Ovary (tissue), 7 donors: ENCODE measurements at regions not wholly inside any gene's neighbourhood (a gene's known extent, or its start where the extent isn't known, plus 50 kb on each side); places are given as distances from the start of the nearest gene placed in this dataset.
A peak's percentile ranks its signal among the peaks of the same experiment; 100 is the strongest.
"Not testable (repeated sequence)": the region's sequence is repeated elsewhere in the genome, so short reads cannot be mapped to it uniquely, and the experiment has no call there.

Source experiments
- DNase-seq, 5 donors: peaks; one replicate each; pipeline ENCODE4 v3.0.0-alpha.2; 2019 to 2020
- H3K27ac ChIP-seq, 2 donors: fragments of 200-600 bp; one replicate each; pipeline versions ENCODE4 v1.5.1 to v1.8.0; 2019 to 2022
- H3K27me3 ChIP-seq: fragments of 200-600 bp; one replicate; pipeline ENCODE4 v1.8.0; 2022
- H3K36me3 ChIP-seq: fragments of 200-600 bp; sonication (generic); one replicate; pipeline ENCODE4 v1.5.1; 2019
- H3K4me1 ChIP-seq: one replicate; pipeline ENCODE4 v1.8.1; 2013; ENCODE audit warnings: mild to moderate bottlenecking, moderate library complexity; ENCODE audit not compliant: insufficient read depth
- H3K4me3 ChIP-seq: fragments of 200-600 bp; sonication (generic); one replicate; pipeline ENCODE4 v1.5.1; 2017
- H3K9me3 ChIP-seq, 2 donors: fragments of 200-600 bp in 1 of 2; sonication (generic) in 1 of 2; one replicate each; pipeline versions ENCODE4 v1.5.1 to v1.8.1; 2013 to 2019; ENCODE audit warnings: mild to moderate bottlenecking in 1 of 2, moderate library complexity in 1 of 2
- EP300 ChIP-seq: sonication (generic); formaldehyde crosslinking; IDR thresholded peaks from one replicate; pipeline ENCODE4 v1.6.1; 2017; ENCODE audit warnings: antibody characterized with exemption
- POLR2A ChIP-seq: fragments of 450-650 bp; IDR thresholded peaks from one replicate; pipeline ENCODE4 v1.6.1; 2017; ENCODE audit warnings: antibody characterized with exemption, mild to moderate bottlenecking, moderate library complexity
- WGBS, 3 donors: extraction: QIAGEN DNeasy Blood & Tissue Kit in 1 of 3; methylation state at CpG; one replicate each; pipeline versions ENCODE4 v1.1.5 to v1.1.7; 2013 to 2017; 5-methylcytosine and 5-hydroxymethylcytosine counted together
- intact Hi-C, 4 donors: fragments of 100-400 bp; cut with DNase I; formaldehyde crosslinking; loops; one replicate each; pipeline versions ENCODE4 v1.11.0 to v1.15.1; 2022 to 2023
- TF ChIP-seq, protein P1 (sequence below), 3 donors: fragments of 450-650 bp in 2 of 3; fragments of 200-600 bp in 1 of 3; IDR thresholded peaks; one replicate each; pipeline versions ENCODE4 v1.5.1 to v1.8.0; 2016 to 2022; ENCODE audit warnings: antibody characterized with exemption in 3 of 3, mild to moderate bottlenecking in 1 of 3
- donor health status: DM: no; HTN: no; CAD: no; lungs with moderate emphysema.
- donor health status: DM: no; HTN: no; CAD: no.
- donor health status: Bipolar disorder and iron deficiency.
- donor health status: DM: no; HTN: no; CAD: no.
- donor health status: DM: yes; HTN: yes; CAD: no.

DNA sequence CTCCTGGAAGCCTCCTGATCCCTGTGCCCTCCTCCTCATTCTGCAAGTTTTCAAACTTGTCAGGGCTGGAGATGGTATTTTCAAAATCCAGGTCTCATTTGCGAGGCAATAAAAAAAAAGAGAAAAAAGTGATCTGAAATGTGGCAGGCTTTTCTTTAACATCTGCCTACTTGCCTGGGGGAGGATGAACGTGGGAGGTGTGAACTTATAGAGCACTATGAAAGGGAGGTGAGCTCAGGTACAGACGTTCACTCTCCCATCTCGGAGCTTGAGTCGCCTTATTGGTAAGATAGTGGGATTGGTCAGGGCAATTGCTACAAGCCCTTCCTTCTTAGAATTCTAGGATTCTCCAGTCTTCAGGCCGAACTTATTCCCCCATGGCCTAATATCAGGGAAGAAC, 104.8 kb upstream of the CADM1 start:
- WGBS, 3 donors = 91 to 94% (median 93%) methylated on average over 6 of the region's 6 CpGs
- Histone ChIP-seq H3K9me3 (no peaks in the 10 kb centered on the region), H3K27me3 (no peaks in the 10 kb centered on the region), H3K4me1 (peaks cover 8% of the 10 kb centered on the region), H3K36me3 (no peaks in the 10 kb centered on the region), H3K4me3 (no peak overlapping the region), H3K27ac (no peak overlapping the region)
- intact Hi-C loops = no loop called here
- no peak for DNase-seq
- TF ChIP-seq EP300 (no peak), POLR2A (no peak)
- TF ChIP-seq, protein P1, sequence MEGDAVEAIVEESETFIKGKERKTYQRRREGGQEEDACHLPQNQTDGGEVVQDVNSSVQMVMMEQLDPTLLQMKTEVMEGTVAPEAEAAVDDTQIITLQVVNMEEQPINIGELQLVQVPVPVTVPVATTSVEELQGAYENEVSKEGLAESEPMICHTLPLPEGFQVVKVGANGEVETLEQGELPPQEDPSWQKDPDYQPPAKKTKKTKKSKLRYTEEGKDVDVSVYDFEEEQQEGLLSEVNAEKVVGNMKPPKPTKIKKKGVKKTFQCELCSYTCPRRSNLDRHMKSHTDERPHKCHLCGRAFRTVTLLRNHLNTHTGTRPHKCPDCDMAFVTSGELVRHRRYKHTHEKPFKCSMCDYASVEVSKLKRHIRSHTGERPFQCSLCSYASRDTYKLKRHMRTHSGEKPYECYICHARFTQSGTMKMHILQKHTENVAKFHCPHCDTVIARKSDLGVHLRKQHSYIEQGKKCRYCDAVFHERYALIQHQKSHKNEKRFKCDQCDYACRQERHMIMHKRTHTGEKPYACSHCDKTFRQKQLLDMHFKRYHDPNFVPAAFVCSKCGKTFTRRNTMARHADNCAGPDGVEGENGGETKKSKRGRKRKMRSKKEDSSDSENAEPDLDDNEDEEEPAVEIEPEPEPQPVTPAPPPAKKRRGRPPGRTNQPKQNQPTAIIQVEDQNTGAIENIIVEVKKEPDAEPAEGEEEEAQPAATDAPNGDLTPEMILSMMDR (IDR thresholded peaks at IDR 0.05) = no peak

DNA sequence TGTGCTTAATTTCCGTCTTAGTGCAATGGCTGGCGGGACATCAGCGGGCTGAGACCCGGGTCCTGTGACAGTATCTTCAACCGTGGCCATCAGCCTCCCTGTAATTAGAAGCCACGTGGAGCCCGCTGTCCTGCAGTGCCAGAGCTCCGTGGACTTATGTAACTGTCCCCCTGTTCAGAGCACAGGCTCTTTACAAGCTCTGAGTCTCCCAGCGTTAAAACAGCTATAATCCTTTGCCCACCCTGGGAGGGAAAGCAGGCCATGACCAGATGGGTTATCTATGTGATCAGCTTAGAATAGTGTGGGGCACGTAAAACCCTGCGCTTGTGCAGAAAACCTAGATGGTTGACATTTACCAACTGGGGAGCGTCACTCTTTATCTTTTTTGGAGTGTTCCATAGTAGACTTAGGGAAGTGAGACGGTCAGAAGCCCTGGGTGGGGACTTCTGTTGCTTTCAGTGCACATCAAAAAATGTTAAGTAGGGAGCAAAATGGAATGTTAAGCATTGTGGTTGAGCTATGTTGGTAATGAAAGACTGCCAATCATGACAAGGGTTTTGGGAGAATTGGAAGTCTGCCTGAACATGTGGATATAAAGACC, 103.5 kb upstream of the CADM1 start:
- 28 to 41% (median 38%) methylated on average over 13 of the region's 13 CpGs for WGBS, 3 donors
- no peak for TF ChIP-seq POLR2A
- TF ChIP-seq, protein P1 (IDR thresholded peaks at IDR 0.05) = no peak
- TF ChIP-seq EP300 = no peak
- intact Hi-C loops = no loop called here
- Histone ChIP-seq H3K9me3 (no peaks in the 10 kb centered on the region), H3K4me3 (no peak overlapping the region), H3K27ac (no peak overlapping the region), H3K27me3 (no peaks in the 10 kb centered on the region), H3K4me1 (peaks cover 8% of the 10 kb centered on the region), H3K36me3 (no peaks in the 10 kb centered on the region)
- DNase-seq = no peak

DNA sequence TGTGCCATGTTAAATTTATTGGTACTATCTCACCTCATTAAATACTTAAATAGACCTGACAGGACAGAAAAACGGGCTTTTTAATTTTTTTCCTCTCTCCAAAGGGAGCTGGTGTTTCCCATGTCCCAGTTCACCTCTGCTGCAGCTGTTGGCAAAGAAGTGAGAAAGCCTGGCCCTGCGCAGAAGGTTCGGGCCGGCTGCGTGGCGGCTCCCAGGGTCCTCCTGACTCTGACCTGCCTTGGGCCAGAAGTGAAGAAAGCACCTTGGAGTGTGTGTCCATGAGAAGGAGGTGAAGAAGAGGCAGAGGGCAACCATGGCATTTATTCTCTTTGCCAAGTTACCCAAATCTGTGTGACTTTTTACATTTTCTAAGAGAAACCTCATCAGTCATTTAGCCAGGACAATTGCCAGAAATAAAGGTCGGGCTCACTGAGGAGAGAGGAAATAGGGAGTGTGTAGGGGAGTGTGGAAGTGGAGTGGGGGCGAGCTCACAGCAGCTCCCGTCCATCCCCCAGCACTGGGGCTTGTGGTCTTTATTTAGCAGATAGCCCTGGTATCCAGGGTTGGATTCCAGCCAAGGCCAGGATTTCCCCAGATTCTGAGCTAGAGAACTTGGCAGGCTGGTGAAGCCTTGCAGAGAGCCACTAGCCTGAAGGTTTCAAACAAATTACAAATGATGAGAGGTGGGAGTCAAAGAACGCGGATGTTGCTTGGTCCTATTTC, 102.4 kb upstream of the CADM1 start:
- intact Hi-C loops = no loop called here
- TF ChIP-seq POLR2A = no peak
- TF ChIP-seq, protein P1 (IDR thresholded peaks at IDR 0.05) = no peak
- TF ChIP-seq EP300 = no peak
- peak; percentile 24 to 53 (median 52) for DNase-seq
- WGBS, 3 donors = 5 to 8% (median 6%) methylated on average over 11 of the region's 11 CpGs
- Histone ChIP-seq H3K9me3 (no peaks in the 10 kb centered on the region), H3K27ac (no peak overlapping the region), H3K4me3 (no peak overlapping the region), H3K27me3 (no peaks in the 10 kb centered on the region), H3K4me1 (peaks cover 8% of the 10 kb centered on the region), H3K36me3 (no peaks in the 10 kb centered on the region)

DNA sequence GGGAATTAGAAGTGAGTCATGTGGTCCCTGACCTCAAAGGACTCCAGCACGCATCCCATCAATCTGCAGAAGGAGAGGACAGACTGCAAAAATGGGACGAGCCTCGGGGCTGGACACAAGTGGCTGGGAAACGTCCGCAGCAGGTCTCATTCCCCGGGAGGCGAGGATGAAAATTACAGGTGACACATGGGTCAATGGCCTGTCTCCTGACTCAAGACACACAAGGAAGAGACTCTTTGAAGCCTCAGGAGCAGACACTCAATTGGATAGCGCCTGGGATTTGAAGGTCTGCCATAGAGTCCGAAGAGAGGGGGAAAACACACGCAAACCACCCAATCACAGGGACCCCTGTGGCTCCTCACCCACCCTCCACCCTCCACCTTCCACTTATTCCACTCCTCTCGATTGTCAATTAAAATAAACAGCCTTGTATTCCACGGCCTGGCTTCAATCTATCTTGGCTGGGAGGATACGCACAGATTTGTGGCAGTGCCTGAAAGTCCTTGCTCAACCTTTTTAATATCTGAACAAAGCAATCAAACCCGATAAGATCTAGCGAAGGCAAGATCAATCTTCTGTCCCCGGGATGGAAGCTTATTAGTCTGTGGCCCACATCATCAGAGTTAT, 101.8 kb upstream of the CADM1 start:
- H3K4me3 ChIP-seq = no peak overlapping the region
- DNase-seq = no peak
- H3K27me3 ChIP-seq = no peaks in the 10 kb centered on the region
- no peaks in the 10 kb centered on the region for H3K36me3 ChIP-seq
- no peaks in the 10 kb centered on the region for H3K9me3 ChIP-seq
- peaks cover 8% of the 10 kb centered on the region for H3K4me1 ChIP-seq
- 67 to 72% (median 69%) methylated on average over 16 of the region's 16 CpGs for WGBS, 3 donors
- intact Hi-C loops = no loop called here
- TF ChIP-seq EP300 (no peak), POLR2A (no peak)
- TF ChIP-seq, protein P1 (IDR thresholded peaks at IDR 0.05) = no peak
- H3K27ac ChIP-seq = no peak overlapping the region

DNA sequence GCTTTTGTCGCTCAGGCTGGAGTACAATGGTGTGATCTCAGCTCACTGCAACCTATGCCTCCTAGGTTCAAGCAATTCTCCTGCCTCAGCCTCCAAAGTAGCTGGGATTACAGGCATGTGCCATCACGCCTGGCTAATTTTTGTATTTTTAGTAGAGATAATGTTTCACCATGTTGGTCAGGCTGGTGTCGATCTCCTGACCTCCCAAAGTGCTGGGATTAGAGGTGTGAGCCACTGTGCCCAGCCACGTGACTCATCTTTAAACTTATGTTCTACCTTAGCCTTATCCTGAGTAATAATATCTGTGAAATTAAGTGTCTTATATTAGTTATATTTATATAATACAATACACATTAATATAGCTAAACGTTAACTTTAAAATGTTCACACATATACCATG, 101.2 kb upstream of the CADM1 start:
- H3K4me1 ChIP-seq, intact Hi-C loops, H3K4me3 ChIP-seq, H3K36me3 ChIP-seq, H3K27me3 ChIP-seq, DNase-seq, H3K27ac ChIP-seq, H3K9me3 ChIP-seq: not testable (repeated sequence)
- 91 to 92% (median 92%) methylated on average over 5 of the region's 5 CpGs for WGBS, 3 donors
